CD14-positive monocyte (primary cell): ENCODE measurements at regions not wholly inside any gene's neighbourhood (a gene's known extent, or its start where the extent isn't known, plus 50 kb on each side); places are given as distances from the start of the nearest gene placed in this dataset.

ENCODE experiments used
- DNase-seq, 3 donors: peaks; one replicate each; pipeline ENCODE4 v3.0.0-alpha.2; 2011 to 2022
- H2AFZ ChIP-seq: 2 replicates; pipeline ENCODE4 v1.6.0; 2012; ENCODE audit warnings: mild to moderate bottlenecking, low read depth, low read length, inconsistent platforms; ENCODE audit not compliant: insufficient read depth, poor library complexity, severe bottlenecking
- H3K27ac ChIP-seq, 2 donors: 1 replicate in 1 of 2; 2 replicates in 1 of 2; pipeline ENCODE4 v1.5.1; 2012 to 2013; ENCODE audit warnings: low read length in 2 of 2, control low read depth in 1 of 2, inconsistent platforms in 1 of 2, low read depth in 1 of 2, mild to moderate bottlenecking in 1 of 2
- H3K27me3 ChIP-seq, 2 donors: one replicate each; pipeline versions ENCODE4 v1.6.0 to v1.6.1; 2011 to 2013; ENCODE audit warnings: low read length in 2 of 2; ENCODE audit not compliant: control insufficient read depth in 2 of 2, insufficient read depth in 2 of 2
- H3K36me3 ChIP-seq, 2 donors: replicated peaks in 1 of 2; 1 replicate in 1 of 2; 2 replicates in 1 of 2; pipeline versions ENCODE4 v1.5.1 to v1.6.1; 2012 to 2013; ENCODE audit warnings: low read length in 2 of 2, control low read depth in 1 of 2, inconsistent platforms in 1 of 2, mild to moderate bottlenecking in 1 of 2; ENCODE audit not compliant: insufficient read depth in 2 of 2, control insufficient read depth in 1 of 2
- H3K4me1 ChIP-seq, 2 donors: 1 replicate in 1 of 2; 2 replicates in 1 of 2; pipeline versions ENCODE4 v1.5.1 to v1.6.1; 2012 to 2013; ENCODE audit warnings: low read length in 2 of 2, control low read depth in 1 of 2, inconsistent platforms in 1 of 2, mild to moderate bottlenecking in 1 of 2, moderate library complexity in 1 of 2; ENCODE audit not compliant: insufficient read depth in 2 of 2, control insufficient read depth in 1 of 2
- H3K4me2 ChIP-seq: replicated peaks from 2 replicates; pipeline ENCODE3; 2012; ENCODE audit warnings: low read length, moderate library complexity, mild to moderate bottlenecking; ENCODE audit not compliant: poor library complexity, severe bottlenecking; ENCODE audit errors: extremely low read depth
- H3K4me3 ChIP-seq, 3 experiments: fragments of 200-600 bp in 1 of 3; sonication (generic) in 1 of 3; replicated peaks in 1 of 3; 1 replicate in 2 of 3; 2 replicates in 1 of 3; pipeline ENCODE4 v1.5.1; 2011 to 2013; ENCODE audit warnings: low read length in 3 of 3, mild to moderate bottlenecking in 3 of 3, control low read depth in 2 of 3, low read depth in 2 of 3, inconsistent platforms in 1 of 3, moderate library complexity in 1 of 3
- H3K79me2 ChIP-seq: 2 replicates; pipeline ENCODE4 v1.6.0; 2012; ENCODE audit warnings: mild to moderate bottlenecking, control low read depth, inconsistent platforms, low read length, moderate library complexity; ENCODE audit not compliant: insufficient read depth
- H3K9ac ChIP-seq: 2 replicates; pipeline ENCODE4 v1.6.0; 2017; ENCODE audit warnings: low read length, mild to moderate bottlenecking; ENCODE audit not compliant: insufficient read depth, poor library complexity, severe bottlenecking
- H3K9me3 ChIP-seq, 2 donors: replicated peaks in 1 of 2; 1 replicate in 1 of 2; 2 replicates in 1 of 2; pipeline versions ENCODE4 v1.5.1 to v1.6.1; 2012 to 2013; ENCODE audit warnings: low read length in 2 of 2, control low read depth in 1 of 2; ENCODE audit not compliant: control insufficient read depth in 1 of 2, insufficient read depth in 1 of 2
- H4K20me1 ChIP-seq: 2 replicates; pipeline ENCODE4 v1.6.0; 2012; ENCODE audit warnings: mild to moderate bottlenecking, low read length, control low read depth, moderate library complexity; ENCODE audit not compliant: insufficient read depth
- H3K27ac Mint-ChIP-seq, 7 donors: one replicate each; pipeline ENCODE4 v1.8.0; 2020; ENCODE audit warnings: mild to moderate bottlenecking in 7 of 7, mixed read lengths in 7 of 7, moderate library complexity in 6 of 7, inconsistent platforms in 2 of 7
- H3K27me3 Mint-ChIP-seq, 3 donors: one replicate each; pipeline ENCODE4 v1.8.0; 2021 to 2022; ENCODE audit warnings: low read depth in 3 of 3, mild to moderate bottlenecking in 3 of 3, mixed read lengths in 3 of 3, moderate library complexity in 3 of 3, inconsistent platforms in 1 of 3
- H3K36me3 Mint-ChIP-seq, 2 donors: one replicate each; pipeline ENCODE4 v1.8.0; 2020; ENCODE audit warnings: mixed read lengths in 2 of 2, inconsistent platforms in 1 of 2, mild to moderate bottlenecking in 1 of 2
- H3K4me1 Mint-ChIP-seq: one replicate; pipeline ENCODE4 v1.8.0; 2020; ENCODE audit warnings: mild to moderate bottlenecking, mixed read lengths
- H3K4me3 Mint-ChIP-seq, 2 donors: one replicate each; pipeline ENCODE4 v1.8.0; 2020; ENCODE audit warnings: mild to moderate bottlenecking in 2 of 2, mixed read lengths in 2 of 2, moderate library complexity in 1 of 2
- H3K9me3 Mint-ChIP-seq, 7 donors: one replicate each; pipeline ENCODE4 v1.8.0; 2020 to 2022; ENCODE audit warnings: mixed read lengths in 7 of 7, mild to moderate bottlenecking in 6 of 7, moderate library complexity in 6 of 7, inconsistent platforms in 2 of 7
- WGBS: methylation state at CpG from one replicate; pipeline ENCODE4 v1.1.5; 2013; ENCODE audit warnings: missing lambda C conversion rate; ENCODE audit not compliant: insufficient coverage; 5-methylcytosine and 5-hydroxymethylcytosine counted together
- intact Hi-C, 2 donors: fragments of 100-400 bp; cut with micrococcal nuclease; formaldehyde crosslinking; loops; one replicate each; pipeline versions ENCODE4 v1.15.0 to v1.15.1; 2023
- TF ChIP-seq, protein P1 (sequence below): fragments of 200-600 bp; IDR thresholded peaks from one replicate; pipeline ENCODE4 v1.8.0; 2022; ENCODE audit warnings: antibody characterized with exemption, mild to moderate bottlenecking

DNA sequence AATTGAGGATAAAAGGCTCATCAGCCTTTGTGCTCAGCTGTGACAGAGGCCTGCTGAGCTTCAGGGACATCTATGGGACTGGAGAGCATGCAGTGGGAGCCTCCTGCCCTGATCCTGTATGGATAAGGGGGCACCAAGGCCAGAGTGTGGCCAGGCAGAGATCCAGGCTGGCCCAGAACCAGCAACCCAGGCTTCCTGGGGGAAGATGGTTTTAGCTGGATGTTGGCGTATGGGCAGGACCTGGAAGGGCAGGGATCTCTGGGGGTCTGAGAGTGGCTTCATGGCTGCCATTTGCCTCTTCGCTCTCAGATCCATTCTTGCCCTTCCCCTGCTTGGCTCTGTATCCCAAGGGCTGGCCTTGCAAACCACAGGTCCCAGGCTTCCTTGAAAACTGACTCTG lies 169.9 kb downstream of the MACROH2A1 start:
- no peak overlapping the region for H3K4me3 ChIP-seq
- H3K9ac ChIP-seq = no peak overlapping the region
- no peak overlapping the region for H3K4me3 Mint-ChIP-seq
- H4K20me1 ChIP-seq = no peaks in the 10 kb centered on the region
- no peak overlapping the region for H2AFZ ChIP-seq
- WGBS = 89% methylated on average over 2 of the region's 2 CpGs
- peaks cover 3 to 10% (median 5%) of the 10 kb centered on the region in 7 donors for H3K9me3 Mint-ChIP-seq
- no peak for DNase-seq
- H3K4me2 ChIP-seq = no peak overlapping the region
- no peak overlapping the region for H3K27ac ChIP-seq
- H3K4me1 ChIP-seq = peaks cover 59 to 62% of the 10 kb centered on the region in 2 donors
- TF ChIP-seq, protein P1, sequence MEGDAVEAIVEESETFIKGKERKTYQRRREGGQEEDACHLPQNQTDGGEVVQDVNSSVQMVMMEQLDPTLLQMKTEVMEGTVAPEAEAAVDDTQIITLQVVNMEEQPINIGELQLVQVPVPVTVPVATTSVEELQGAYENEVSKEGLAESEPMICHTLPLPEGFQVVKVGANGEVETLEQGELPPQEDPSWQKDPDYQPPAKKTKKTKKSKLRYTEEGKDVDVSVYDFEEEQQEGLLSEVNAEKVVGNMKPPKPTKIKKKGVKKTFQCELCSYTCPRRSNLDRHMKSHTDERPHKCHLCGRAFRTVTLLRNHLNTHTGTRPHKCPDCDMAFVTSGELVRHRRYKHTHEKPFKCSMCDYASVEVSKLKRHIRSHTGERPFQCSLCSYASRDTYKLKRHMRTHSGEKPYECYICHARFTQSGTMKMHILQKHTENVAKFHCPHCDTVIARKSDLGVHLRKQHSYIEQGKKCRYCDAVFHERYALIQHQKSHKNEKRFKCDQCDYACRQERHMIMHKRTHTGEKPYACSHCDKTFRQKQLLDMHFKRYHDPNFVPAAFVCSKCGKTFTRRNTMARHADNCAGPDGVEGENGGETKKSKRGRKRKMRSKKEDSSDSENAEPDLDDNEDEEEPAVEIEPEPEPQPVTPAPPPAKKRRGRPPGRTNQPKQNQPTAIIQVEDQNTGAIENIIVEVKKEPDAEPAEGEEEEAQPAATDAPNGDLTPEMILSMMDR = no peak
- H3K36me3 Mint-ChIP-seq = peaks cover 0 to 1% of the 10 kb centered on the region in 2 donors
- peaks cover 0 to 7% of the 10 kb centered on the region in 2 donors for H3K9me3 ChIP-seq
- peaks cover 60% of the 10 kb centered on the region for H3K4me1 Mint-ChIP-seq
- H3K27me3 ChIP-seq = no peaks in the 10 kb centered on the region
- peaks cover 3 to 8% (median 7%) of the 10 kb centered on the region in 3 donors for H3K27me3 Mint-ChIP-seq
- H3K36me3 ChIP-seq = no peaks in the 10 kb centered on the region
- intact Hi-C loops = no loop called here
- no peaks in the 10 kb centered on the region for H3K79me2 ChIP-seq
- H3K27ac Mint-ChIP-seq = no peak overlapping the region

DNA sequence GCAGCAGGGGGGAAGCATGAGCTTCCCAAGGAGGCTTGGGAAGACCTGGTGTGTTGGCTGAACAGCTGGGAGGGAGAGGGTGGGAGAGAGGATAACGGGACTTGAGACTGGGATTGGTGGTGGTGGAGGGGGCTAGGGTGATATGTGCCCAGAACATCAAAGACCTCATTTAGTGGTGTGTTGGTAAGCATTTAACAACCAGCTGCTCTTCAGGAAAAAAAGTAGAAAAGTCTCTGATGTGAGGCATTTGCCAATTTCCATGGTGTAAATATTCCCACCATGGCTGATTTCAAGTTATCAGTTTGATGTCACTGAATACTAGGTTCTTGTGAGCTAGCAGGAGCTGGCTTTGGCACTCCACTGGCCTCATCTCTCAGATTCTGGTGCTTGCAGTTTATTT lies 170.8 kb downstream of the MACROH2A1 start:
- Mint-ChIP-seq H3K4me3 (no peak overlapping the region), H3K9me3 (peaks cover 3 to 10% (median 5%) of the 10 kb centered on the region in 7 donors), H3K27ac (peak overlapping the region in 1 of 7 donors; percentile 2), H3K27me3 (peaks cover 3 to 8% (median 7%) of the 10 kb centered on the region in 3 donors), H3K36me3 (peaks cover 0 to 2% of the 10 kb centered on the region in 2 donors), H3K4me1 (peaks cover 69% of the 10 kb centered on the region)
- Histone ChIP-seq H4K20me1 (no peaks in the 10 kb centered on the region), H3K27me3 (no peaks in the 10 kb centered on the region), H3K4me2 (no peak overlapping the region), H3K36me3 (no peaks in the 10 kb centered on the region), H3K9me3 (peaks cover 0 to 7% of the 10 kb centered on the region in 2 donors), H3K79me2 (no peaks in the 10 kb centered on the region), H3K9ac (no peak overlapping the region), H3K4me1 (peaks cover 68 to 71% of the 10 kb centered on the region in 2 donors), H2AFZ (no peak overlapping the region), H3K27ac (no peak overlapping the region), H3K4me3 (no peak overlapping the region)
- intact Hi-C loops = no loop called here
- no peak for DNase-seq
- WGBS = 100% methylated on average over 1 of the region's 1 CpG
- TF ChIP-seq, protein P1 = no peak
